NB4 (cell line): ENCODE measurements at regions not wholly inside any gene's neighbourhood (a gene's known extent, or its start where the extent isn't known, plus 50 kb on each side); places are given as distances from the start of the nearest gene placed in this dataset.

Experiments
- DNase-seq: peaks from one replicate; pipeline ENCODE4 v3.0.0; 2010; ENCODE audit warnings: low read depth
- H3K4me3 ChIP-seq: one replicate; pipeline ENCODE4 v1.5.1; 2011; ENCODE audit warnings: mild to moderate bottlenecking, low read depth, low read length, moderate library complexity
- CTCF ChIP-seq: IDR thresholded peaks from one replicate; pipeline ENCODE4 v1.5.1; 2012; ENCODE audit warnings: low read depth, low read length
- MAX ChIP-seq: IDR thresholded peaks from 2 replicates; pipeline ENCODE4 v1.6.1; 2011; ENCODE audit warnings: low read depth, low read length
- MYC ChIP-seq: IDR thresholded peaks from 2 replicates; pipeline ENCODE4 v1.6.1; 2011; ENCODE audit warnings: low read depth, low read length
- POLR2A ChIP-seq: IDR thresholded peaks from 2 replicates; pipeline ENCODE4 v1.6.1; 2011; ENCODE audit warnings: mild to moderate bottlenecking; ENCODE audit not compliant: insufficient read length; ENCODE audit errors: extremely low read depth

- TF ChIP-seq CTCF (no peak), POLR2A (no peak), MAX (no peak), MYC (no peak)
- no peak overlapping the region for H3K4me3 ChIP-seq
- no peak for DNase-seq
Observed at GRCh38 chr10:130771491-130771946, 540.0 kb downstream of the TCERG1L start.

- DNase-seq, result no peak
- no peak overlapping the region for H3K4me3 ChIP-seq
- TF ChIP-seq CTCF (no peak), MAX (no peak), POLR2A (no peak), MYC (no peak)
Observed at GRCh38 chr10:130772056-130772455, 539.5 kb downstream of the TCERG1L start.

- TF ChIP-seq MAX (no peak), CTCF (no peak), MYC (no peak), POLR2A (no peak)
Observed at GRCh38 chr10:130772676-130773075, 538.8 kb downstream of the TCERG1L start.

GRCh38 chr10:130773941-130774340 lies 537.6 kb downstream of the TCERG1L start:
- DNase-seq, result no peak
- no peak for TF ChIP-seq MAX
- no peak for TF ChIP-seq CTCF
- TF ChIP-seq MYC, result no peak
- no peak for TF ChIP-seq POLR2A
- H3K4me3 ChIP-seq, result no peak overlapping the region

More at GRCh38 chr10:130772676-130773075, 538.8 kb downstream of the TCERG1L start:
- DNase-seq, result no peak
- H3K4me3 ChIP-seq, result no peak overlapping the region

- no peak for DNase-seq
- H3K4me3 ChIP-seq, result no peak overlapping the region
- TF ChIP-seq MAX (no peak), CTCF (no peak), POLR2A (no peak), MYC (no peak)
Observed at GRCh38 chr10:130774871-130775270, 536.6 kb downstream of the TCERG1L start.

- no peak for DNase-seq
- H3K4me3 ChIP-seq, result no peak overlapping the region
- TF ChIP-seq MYC, result no peak
- no peak for TF ChIP-seq MAX
- no peak for TF ChIP-seq CTCF
- TF ChIP-seq POLR2A, result no peak
Observed at GRCh38 chr10:130775311-130775710, 536.2 kb downstream of the TCERG1L start.
